K562 (cell line): ENCODE measurements at regions not wholly inside any gene's neighbourhood (a gene's known extent, or its start where the extent isn't known, plus 50 kb on each side); places are given as distances from the start of the nearest gene placed in this dataset.

Experiments used
- ATAC-seq: fragments of 200-7000 bp; cut with Tn5 transposase; 3 replicates; pipeline ENCODE4 v1.9.1; 2020; ENCODE audit warnings: moderate library complexity
- BruUV-seq: library from RNA; stranded (reverse); fragments of 400-500 nt; replicated peaks from 2 replicates; lab custom pipeline; 2021; lab: Mats Ljungman, UMichigan
- CTCF ChIA-PET: fragments of 300-600 bp; formaldehyde crosslinking; extraction: SDS; loops from one replicate; lab custom pipeline; 2021; ENCODE audit warnings: low intra/inter-chr PET ratio; lab: Yijun Ruan, JAX
- POLR2A ChIA-PET: fragments of 300-600, 350-650 bp; sonication (Branson Sonifier 250); formaldehyde crosslinking; extraction: SDS; loops from one replicate; lab custom pipeline; 2021; ENCODE audit warnings: antibody characterized with exemption, inconsistent platforms; lab: Yijun Ruan, JAX
- DNase-seq, 4 experiments: peaks; one replicate each; pipeline versions ENCODE4 v3.0.0 to v3.0.0-alpha.2; 2011 to 2018; ENCODE audit warnings: low spot score in 3 of 4, mixed read lengths in 3 of 4; ENCODE audit errors: extremely low read depth in 1 of 4
- FAIRE-seq: peaks from 2 replicates; lab custom pipeline; 2011; peaks lifted over from hg19 to GRCh38; lab: Jason Lieb, UNC
- H2AFZ ChIP-seq: 2 replicates; pipeline ENCODE4 v1.6.0; 2011; ENCODE audit warnings: low read depth, low read length, control low read depth, inconsistent platforms
- H3K27ac ChIP-seq: fragments of 200-600 bp; 3 replicates; pipeline ENCODE4 v1.8.0; 2011; ENCODE audit warnings: low read depth, mild to moderate bottlenecking, control low read depth, inconsistent platforms, low read length, moderate library complexity, mixed read lengths; ENCODE audit errors: extremely low read depth
- H3K27me3 ChIP-seq, 2 experiments: fragments of 300-600 bp in 1 of 2; 2 replicates in 1 of 2; 3 replicates in 1 of 2; pipeline versions ENCODE4 v1.6.0 to v1.8.0; 2011; ENCODE audit warnings: inconsistent platforms in 2 of 2, low read length in 2 of 2, mild to moderate bottlenecking in 1 of 2, mixed read lengths in 1 of 2, moderate library complexity in 1 of 2; ENCODE audit not compliant: control insufficient read depth in 2 of 2, insufficient read depth in 2 of 2
- H3K36me3 ChIP-seq: fragments of 300-600 bp; 3 replicates; pipeline ENCODE4 v1.8.0; 2011; ENCODE audit warnings: mild to moderate bottlenecking, low read length, inconsistent platforms; ENCODE audit not compliant: control insufficient read depth, insufficient read depth
- H3K4me1 ChIP-seq, 2 experiments: fragments of 200-600 bp in 1 of 2; replicated peaks in 1 of 2; 2 replicates in 1 of 2; 3 replicates in 1 of 2; pipeline versions ENCODE4 v1.5.1 to v1.8.0; 2011; ENCODE audit warnings: inconsistent platforms in 2 of 2, low read length in 2 of 2, mild to moderate bottlenecking in 1 of 2, mixed read lengths in 1 of 2, moderate library complexity in 1 of 2; ENCODE audit not compliant: control insufficient read depth in 2 of 2, insufficient read depth in 2 of 2
- H3K4me2 ChIP-seq: 2 replicates; pipeline ENCODE4 v1.6.1; 2011; ENCODE audit warnings: low read length, control low read depth, inconsistent platforms, mixed read lengths; ENCODE audit not compliant: insufficient read depth
- H3K4me3 ChIP-seq: fragments of 200-600 bp; sonication (generic), shearing (Covaris generic); 2 replicates; pipeline ENCODE4 v1.5.1; 2016; ENCODE audit warnings: control low read depth, inconsistent platforms
- H3K79me2 ChIP-seq: fragments of 200-600 bp; 3 replicates; pipeline ENCODE4 v1.8.0; 2011; ENCODE audit warnings: low read length, inconsistent platforms; ENCODE audit not compliant: control insufficient read depth, insufficient read depth
- H3K9ac ChIP-seq, 2 experiments: 2 replicates each; pipeline versions ENCODE4 v1.6.0 to v1.6.1; 2011; ENCODE audit warnings: low read depth in 2 of 2, low read length in 2 of 2, control low read depth in 1 of 2, inconsistent platforms in 1 of 2, mild to moderate bottlenecking in 1 of 2, mixed read lengths in 1 of 2; ENCODE audit not compliant: insufficient read depth in 1 of 2
- H3K9me1 ChIP-seq: one replicate; pipeline ENCODE4 v1.6.0; 2011; ENCODE audit warnings: inconsistent platforms, mild to moderate bottlenecking, low read length, moderate library complexity; ENCODE audit not compliant: control insufficient read depth, insufficient read depth
- H3K9me3 ChIP-seq: replicated peaks from 2 replicates; pipeline ENCODE4 v1.5.1; 2011; ENCODE audit warnings: low read depth, low read length, inconsistent platforms; ENCODE audit not compliant: control insufficient read depth, insufficient read depth
- H4K20me1 ChIP-seq: replicated peaks from 2 replicates; pipeline ENCODE4 v1.6.1; 2011; ENCODE audit warnings: low read length, inconsistent platforms, mixed read lengths; ENCODE audit not compliant: control insufficient read depth, insufficient read depth
- BRF1 ChIP-seq: IDR thresholded peaks from 3 replicates; pipeline ENCODE4 v1.6.1; 2011; ENCODE audit warnings: borderline replicate concordance, mild to moderate bottlenecking; ENCODE audit not compliant: insufficient read length; ENCODE audit errors: extremely low read depth
- GATAD2A ChIP-seq: fragments of 450-650 bp; IDR thresholded peaks from 2 replicates; pipeline ENCODE4 v1.6.1; 2017
- ILK ChIP-seq: fragments of 450-650 bp; IDR thresholded peaks from 2 replicates; pipeline ENCODE4 v1.6.1; 2016; ENCODE audit warnings: missing genetic modification characterization, low read depth, mild to moderate bottlenecking, missing compliant biosample characterization, moderate library complexity, borderline replicate concordance
- KHSRP ChIP-seq: fragments of 450-650 bp; IDR thresholded peaks from 2 replicates; pipeline ENCODE4 v1.6.1; 2017
- NFIX ChIP-seq: fragments of 250-450 bp; sonication (Bioruptor Pico); IDR thresholded peaks from 2 replicates; pipeline ENCODE4 v1.4.0; 2020; ENCODE audit warnings: low read depth, mild to moderate bottlenecking, moderate library complexity
- NFRKB ChIP-seq: fragments of 450-650 bp; IDR thresholded peaks from 2 replicates; pipeline ENCODE4 v1.6.1; 2016; ENCODE audit warnings: low read depth
- NFYB ChIP-seq: IDR thresholded peaks from 2 replicates; pipeline ENCODE4 v1.6.1; 2011; ENCODE audit warnings: mild to moderate bottlenecking, moderate library complexity; ENCODE audit not compliant: insufficient read length; ENCODE audit errors: extremely low read depth
- OTX1 ChIP-seq: fragments of 450-650 bp; formaldehyde crosslinking; IDR thresholded peaks from 2 replicates; pipeline ENCODE4 v1.4.0; 2022; ENCODE audit warnings: mild to moderate bottlenecking
- SAP30 ChIP-seq: fragments of 200-600 bp; sonication (generic); IDR thresholded peaks from 2 replicates; pipeline ENCODE4 v1.6.1; 2012; ENCODE audit warnings: borderline replicate concordance, low read depth, mild to moderate bottlenecking, moderate library complexity, low read length, control low read depth, inconsistent platforms; ENCODE audit not compliant: insufficient read depth, poor library complexity, severe bottlenecking
- SREBF2 ChIP-seq: sonication (generic); formaldehyde crosslinking; IDR thresholded peaks from 2 replicates; pipeline ENCODE4 v1.4.0; 2020; ENCODE audit warnings: mild to moderate bottlenecking, missing genetic modification reagents
- TAF15 ChIP-seq: fragments of 200-400 bp; formaldehyde crosslinking; IDR thresholded peaks from 2 replicates; pipeline ENCODE4 v1.6.1; 2017; ENCODE audit warnings: mild to moderate bottlenecking, low read depth, low read length, moderate library complexity
- TGIF2 ChIP-seq: sonication (generic); formaldehyde crosslinking; IDR thresholded peaks from 2 replicates; pipeline ENCODE4 v1.8.1; 2022; ENCODE audit warnings: mild to moderate bottlenecking, missing genetic modification reagents, moderate library complexity
- U2AF1 ChIP-seq: fragments of 200-400 bp; formaldehyde crosslinking; optimal IDR thresholded peaks from 2 replicates; pipeline ENCODE3; 2017; ENCODE audit warnings: mild to moderate bottlenecking, low read depth, low read length, moderate library complexity
- ZNF146 ChIP-seq: IDR thresholded peaks from one replicate; pipeline ENCODE4 v1.6.1; 2018; ENCODE audit warnings: missing compliant biosample characterization; ENCODE audit not compliant: unreplicated experiment
- ZNF224 ChIP-seq: sonication (generic); formaldehyde crosslinking; IDR thresholded peaks from 2 replicates; pipeline ENCODE4 v1.8.0; 2022; ENCODE audit warnings: mild to moderate bottlenecking, missing genetic modification reagents
- WGBS: fragments of 100-300 bp; shearing (Covaris generic); methylation state at CpG from one replicate; pipeline ENCODE4 v1.1.6; 2016; ENCODE audit warnings: low coverage, mixed read lengths; ENCODE audit not compliant: insufficient coverage; ENCODE audit errors: missing lambda C conversion rate; 5-methylcytosine and 5-hydroxymethylcytosine counted together
- in situ Hi-C: fragments of 300-500 bp; cut with MboI; formaldehyde crosslinking; loops from 4 replicates; pipeline ENCODE4 v1.15.0; 2018; ENCODE audit warnings: inconsistent platforms, mixed read lengths
- intact Hi-C: fragments of 100-400 bp; cut with micrococcal nuclease; formaldehyde crosslinking; loops from 2 replicates; pipeline ENCODE4 v1.14.2; 2022
- TF ChIP-seq, protein P1 (sequence below): fragments of 200-800 bp; sonication (Bioruptor generic); IDR thresholded peaks from 2 replicates; pipeline ENCODE4 v1.6.1; 2017; ENCODE audit warnings: missing genetic modification characterization, missing compliant biosample characterization
- TF ChIP-seq, protein P2 (sequence below): sonication (generic); formaldehyde crosslinking; IDR thresholded peaks from 2 replicates; pipeline ENCODE4 v1.8.1; 2023; ENCODE audit warnings: mild to moderate bottlenecking, missing genetic modification reagents, moderate library complexity

DNA sequence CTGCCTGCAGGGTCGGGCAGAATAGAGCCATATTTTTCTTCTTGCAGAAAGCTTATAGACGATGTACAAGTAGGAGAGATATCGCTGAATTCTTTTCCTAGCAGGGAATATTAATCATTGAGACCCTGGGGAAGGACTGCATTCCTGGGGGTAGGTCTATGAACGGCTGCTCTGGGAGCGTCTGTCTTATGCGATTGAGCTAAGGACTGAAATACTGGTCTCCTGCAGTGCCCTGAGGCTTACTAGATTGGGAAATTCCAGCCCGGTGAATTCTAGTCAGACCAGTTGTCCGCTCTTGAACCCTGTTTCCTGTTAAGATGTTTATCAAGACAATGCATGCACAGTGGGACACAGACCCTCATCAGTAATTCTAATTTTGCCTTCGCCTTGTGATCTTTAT, 59.8 kb upstream of the UBAC2 start:
- FAIRE-seq (no peak), DNase-seq (no peak), ATAC-seq (no peak)
- Histone ChIP-seq H3K4me3 (no peak overlapping the region), H3K9me1 (no peaks in the 10 kb centered on the region), H3K27ac (no peak overlapping the region), H3K79me2 (no peaks in the 10 kb centered on the region), H3K9ac (no peak overlapping the region), H2AFZ (no peak overlapping the region), H3K9me3 (no peaks in the 10 kb centered on the region), H3K4me2 (no peak overlapping the region), H4K20me1 (no peaks in the 10 kb centered on the region), H3K27me3 (no peaks in the 10 kb centered on the region), H3K36me3 (no peaks in the 10 kb centered on the region), H3K4me1 (no peaks in the 10 kb centered on the region; a peak in 1 of 5 replicates)
- in situ Hi-C loops (no loop called here), intact Hi-C loops (no loop called here)
- 39% methylated on average over 7 of the region's 9 CpGs for WGBS
- no TSS peak for BruUV-seq
- CTCF ChIA-PET: no interaction called here
- TF ChIP-seq TGIF2 (no peak), NFIX (CRISPR knock-in tag) (no peak), SREBF2 (CRISPR knock-in tag) (no peak), SAP30 (no peak)
- TF ChIP-seq, protein P1, sequence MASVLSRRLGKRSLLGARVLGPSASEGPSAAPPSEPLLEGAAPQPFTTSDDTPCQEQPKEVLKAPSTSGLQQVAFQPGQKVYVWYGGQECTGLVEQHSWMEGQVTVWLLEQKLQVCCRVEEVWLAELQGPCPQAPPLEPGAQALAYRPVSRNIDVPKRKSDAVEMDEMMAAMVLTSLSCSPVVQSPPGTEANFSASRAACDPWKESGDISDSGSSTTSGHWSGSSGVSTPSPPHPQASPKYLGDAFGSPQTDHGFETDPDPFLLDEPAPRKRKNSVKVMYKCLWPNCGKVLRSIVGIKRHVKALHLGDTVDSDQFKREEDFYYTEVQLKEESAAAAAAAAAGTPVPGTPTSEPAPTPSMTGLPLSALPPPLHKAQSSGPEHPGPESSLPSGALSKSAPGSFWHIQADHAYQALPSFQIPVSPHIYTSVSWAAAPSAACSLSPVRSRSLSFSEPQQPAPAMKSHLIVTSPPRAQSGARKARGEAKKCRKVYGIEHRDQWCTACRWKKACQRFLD (CRISPR knock-in tag): no peak
- POLR2A ChIA-PET: no interaction called here

DNA sequence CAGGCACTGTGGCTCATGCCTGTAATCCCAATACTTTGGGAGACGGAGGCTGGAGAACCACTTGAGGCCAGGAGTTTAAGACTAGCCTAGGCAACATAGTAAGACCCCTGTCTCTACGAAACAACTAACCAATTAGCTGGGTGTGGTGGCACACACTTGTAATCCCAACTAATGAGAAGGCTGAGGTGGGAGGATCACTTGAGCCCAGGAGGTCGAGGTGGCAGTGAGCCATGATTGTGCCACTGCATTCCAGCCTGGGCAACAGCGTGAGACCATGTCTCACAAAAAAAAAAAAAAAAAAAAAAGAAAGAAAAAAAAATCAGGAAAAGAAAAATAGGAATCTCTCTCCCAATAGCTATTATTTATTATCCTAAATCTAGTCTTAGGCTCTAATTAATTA, 56.8 kb upstream of the UBAC2 start:
- 54% methylated on average over 2 of the region's 4 CpGs for WGBS
- no peaks in the 10 kb centered on the region for H3K9me3 ChIP-seq
- no peaks in the 10 kb centered on the region for H4K20me1 ChIP-seq
- H3K9me1 ChIP-seq: no peaks in the 10 kb centered on the region
- ChIA-PET CTCF (no interaction called here), POLR2A (no interaction called here)
- BruUV-seq: no TSS peak
- no peaks in the 10 kb centered on the region for H3K27me3 ChIP-seq
- peaks cover 0 to 3% of the 10 kb centered on the region in 2 experiments; a peak in 1 of 5 replicates for H3K4me1 ChIP-seq
- FAIRE-seq (no peak), ATAC-seq (no peak), DNase-seq (no peak)
- no peak overlapping the region for H3K27ac ChIP-seq
- in situ Hi-C loops: no loop called here
- no peaks in the 10 kb centered on the region for H3K79me2 ChIP-seq
- intact Hi-C loops: no loop called here
- no peak overlapping the region for H3K9ac ChIP-seq
- no peak overlapping the region for H2AFZ ChIP-seq
- no peak overlapping the region for H3K4me3 ChIP-seq
- no peaks in the 10 kb centered on the region for H3K36me3 ChIP-seq
- no peak overlapping the region for H3K4me2 ChIP-seq
- no peak for TF ChIP-seq OTX1 (CRISPR knock-in tag)
- TF ChIP-seq NFRKB: no peak
- no peak for TF ChIP-seq BRF1
- TF ChIP-seq NFYB: no peak
- no peak for TF ChIP-seq KHSRP
- TF ChIP-seq ZNF146 (CRISPR knock-in tag): no peak
- TF ChIP-seq, protein P2, sequence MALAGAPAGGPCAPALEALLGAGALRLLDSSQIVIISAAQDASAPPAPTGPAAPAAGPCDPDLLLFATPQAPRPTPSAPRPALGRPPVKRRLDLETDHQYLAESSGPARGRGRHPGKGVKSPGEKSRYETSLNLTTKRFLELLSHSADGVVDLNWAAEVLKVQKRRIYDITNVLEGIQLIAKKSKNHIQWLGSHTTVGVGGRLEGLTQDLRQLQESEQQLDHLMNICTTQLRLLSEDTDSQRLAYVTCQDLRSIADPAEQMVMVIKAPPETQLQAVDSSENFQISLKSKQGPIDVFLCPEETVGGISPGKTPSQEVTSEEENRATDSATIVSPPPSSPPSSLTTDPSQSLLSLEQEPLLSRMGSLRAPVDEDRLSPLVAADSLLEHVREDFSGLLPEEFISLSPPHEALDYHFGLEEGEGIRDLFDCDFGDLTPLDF (CRISPR knock-in tag): no peak
- no peak for TF ChIP-seq GATAD2A
- no peak for TF ChIP-seq U2AF1
- TF ChIP-seq ZNF224: no peak
- no peak for TF ChIP-seq TAF15
- no peak for TF ChIP-seq ILK (tag)
